Uterus (tissue), 3 donors: ENCODE measurements at regions not wholly inside any gene's neighbourhood (a gene's known extent, or its start where the extent isn't known, plus 50 kb on each side); places are given as distances from the start of the nearest gene placed in this dataset.

Source experiments
- DNase-seq, 2 donors: peaks; one replicate each; pipeline ENCODE4 v3.0.0-alpha.2; 2019 to 2020
- H3K27ac ChIP-seq, 2 donors: fragments of 200-600 bp; sonication (generic); 1 replicate in 1 of 2; 2 replicates in 1 of 2; pipeline ENCODE4 v1.5.1; 2016 to 2018
- H3K27me3 ChIP-seq, 2 donors: fragments of 200-600 bp; sonication (generic); one replicate each; pipeline ENCODE4 v1.5.1; 2018 to 2019; ENCODE audit warnings: control low read depth in 1 of 2
- H3K36me3 ChIP-seq, 2 donors: fragments of 200-600 bp; sonication (generic); one replicate each; pipeline ENCODE4 v1.5.1; 2019; ENCODE audit warnings: control low read depth in 1 of 2
- H3K4me1 ChIP-seq, 2 donors: fragments of 200-600 bp; sonication (generic); one replicate each; pipeline ENCODE4 v1.5.1; 2018 to 2019; ENCODE audit warnings: control low read depth in 1 of 2
- H3K4me3 ChIP-seq, 2 donors: fragments of 200-600 bp; sonication (generic); 1 replicate in 1 of 2; 2 replicates in 1 of 2; pipeline ENCODE4 v1.5.1; 2018 to 2019; ENCODE audit warnings: mild to moderate bottlenecking in 1 of 2
- H3K9me3 ChIP-seq, 2 donors: fragments of 200-600 bp; sonication (generic); one replicate each; pipeline ENCODE4 v1.5.1; 2019; ENCODE audit warnings: control low read depth in 1 of 2
- CTCF ChIP-seq, 4 experiments: fragments of 200-600 bp in 2 of 4; fragments of 450-650 bp in 2 of 4; sonication (generic) in 2 of 4; IDR thresholded peaks; one replicate each; pipeline ENCODE4 v1.5.1; 2016 to 2019; ENCODE audit warnings: antibody characterized with exemption in 4 of 4, mild to moderate bottlenecking in 2 of 4, moderate library complexity in 1 of 4
- POLR2A ChIP-seq, 2 donors: fragments of 450-650 bp; IDR thresholded peaks; one replicate each; pipeline ENCODE4 v1.6.1; 2016; ENCODE audit warnings: antibody characterized with exemption in 2 of 2, mild to moderate bottlenecking in 1 of 2, moderate library complexity in 1 of 2
- intact Hi-C: fragments of 100-400 bp; cut with DNase I; formaldehyde crosslinking; loops from one replicate; pipeline ENCODE4 v1.15.1; 2023; ENCODE audit warnings: low total_unique reads
- donor health status: DM: yes; HTN: yes; CAD: no.

DNA sequence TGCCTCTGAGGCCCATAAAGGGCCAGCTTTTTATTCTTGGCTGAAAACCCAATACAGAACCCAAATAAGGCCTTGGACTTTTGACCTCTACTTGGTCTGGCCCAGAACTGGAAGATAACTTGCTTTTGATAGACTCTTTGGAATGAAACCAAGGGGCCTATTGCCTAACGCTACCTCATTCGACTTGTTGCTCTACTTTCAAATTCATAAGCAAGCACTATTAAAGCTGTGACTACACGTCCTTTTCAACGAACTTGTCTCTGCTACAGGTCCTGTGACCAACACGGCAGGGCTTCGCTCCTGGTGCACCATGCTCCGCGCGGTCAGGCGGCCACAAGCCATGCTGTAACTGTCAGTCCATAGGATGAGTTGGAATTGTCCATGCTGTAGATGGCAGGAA is 385.4 kb downstream of the MFSD1 start:
- TF ChIP-seq CTCF (IDR thresholded peaks at IDR 0.05) (no peak), POLR2A (IDR thresholded peaks at IDR 0.05) (no peak)
- DNase-seq, result no peak
- Histone ChIP-seq H3K27ac (no peak overlapping the region), H3K4me3 (no peak overlapping the region), H3K9me3 (no peaks in the 10 kb centered on the region), H3K36me3 (no peaks in the 10 kb centered on the region), H3K4me1 (no peaks in the 10 kb centered on the region), H3K27me3 (no peaks in the 10 kb centered on the region)
- intact Hi-C loops, result no loop called here

GRCh38 chr3:159187706-159188105 is 385.9 kb downstream of the MFSD1 start:
- no peak overlapping the region for H3K4me3 ChIP-seq
- intact Hi-C loops, result no loop called here
- H3K27ac ChIP-seq, result no peak overlapping the region
- TF ChIP-seq CTCF (IDR thresholded peaks at IDR 0.05), result no peak
- no peak for TF ChIP-seq POLR2A (IDR thresholded peaks at IDR 0.05)
- H3K4me1 ChIP-seq, result no peaks in the 10 kb centered on the region
- H3K36me3 ChIP-seq, result no peaks in the 10 kb centered on the region
- no peaks in the 10 kb centered on the region for H3K9me3 ChIP-seq
- no peaks in the 10 kb centered on the region for H3K27me3 ChIP-seq
- no peak for DNase-seq

GRCh38 chr3:159189994-159190669 is 388.3 kb downstream of the MFSD1 start:
- H3K27ac ChIP-seq, result no peak overlapping the region
- no peak overlapping the region for H3K4me3 ChIP-seq
- no peaks in the 10 kb centered on the region for H3K27me3 ChIP-seq
- no peak for TF ChIP-seq POLR2A (IDR thresholded peaks at IDR 0.05)
- DNase-seq, result no peak
- no peaks in the 10 kb centered on the region for H3K4me1 ChIP-seq
- no peaks in the 10 kb centered on the region for H3K9me3 ChIP-seq
- intact Hi-C loops, result no loop called here
- no peaks in the 10 kb centered on the region for H3K36me3 ChIP-seq

GRCh38 chr3:159191447-159191846 is 389.6 kb downstream of the MFSD1 start:
- no peak for DNase-seq
- H3K4me1 ChIP-seq, result no peaks in the 10 kb centered on the region
- no peaks in the 10 kb centered on the region for H3K27me3 ChIP-seq
- intact Hi-C loops, result no loop called here
- H3K4me3 ChIP-seq, result no peak overlapping the region
- H3K36me3 ChIP-seq, result no peaks in the 10 kb centered on the region
- H3K27ac ChIP-seq, result no peak overlapping the region
- TF ChIP-seq CTCF (IDR thresholded peaks at IDR 0.05) (no peak), POLR2A (IDR thresholded peaks at IDR 0.05) (no peak)
- no peaks in the 10 kb centered on the region for H3K9me3 ChIP-seq

- Histone ChIP-seq H3K36me3 (no peaks in the 10 kb centered on the region), H3K27ac (no peak overlapping the region), H3K27me3 (no peaks in the 10 kb centered on the region), H3K9me3 (no peaks in the 10 kb centered on the region), H3K4me3 (no peak overlapping the region), H3K4me1 (no peaks in the 10 kb centered on the region)
- intact Hi-C loops, result no loop called here
- DNase-seq, result no peak
- TF ChIP-seq CTCF (IDR thresholded peaks at IDR 0.05) (no peak), POLR2A (IDR thresholded peaks at IDR 0.05) (no peak)
Observed at GRCh38 chr3:159196359-159196758, 394.5 kb downstream of the MFSD1 start.

- no peak overlapping the region for H3K4me3 ChIP-seq
Observed at GRCh38 chr3:159200176-159200575, 398.3 kb downstream of the MFSD1 start.

More at GRCh38 chr3:159200176-159200575, 398.3 kb downstream of the MFSD1 start:
- no peaks in the 10 kb centered on the region for H3K9me3 ChIP-seq
- DNase-seq, result no peak
- no peaks in the 10 kb centered on the region for H3K27me3 ChIP-seq
- intact Hi-C loops, result no loop called here
- H3K4me1 ChIP-seq, result no peaks in the 10 kb centered on the region
- TF ChIP-seq POLR2A (IDR thresholded peaks at IDR 0.05), result no peak
- no peak for TF ChIP-seq CTCF (IDR thresholded peaks at IDR 0.05)
- H3K27ac ChIP-seq, result no peak overlapping the region
- no peaks in the 10 kb centered on the region for H3K36me3 ChIP-seq
